ENCODE measurements at regions not wholly inside any gene's neighbourhood (a gene's known extent, or its start where the extent isn't known, plus 50 kb on each side); places are given as distances from the start of the nearest gene placed in this dataset.
A peak's percentile ranks its signal among the peaks of the same experiment; 100 is the strongest.

- H3K9me3 Mint-ChIP-seq (ENCODE audit: unreplicated experiment), result no peaks in the 10 kb centered on the region
- H3K27me3 Mint-ChIP-seq (ENCODE audit: low read depth, unreplicated experiment), result peaks cover 12% of the 10 kb centered on the region
Measured at GRCh38 chr11:36748836-36749235, 150.8 kb upstream of the RAG2 start.

DNA sequence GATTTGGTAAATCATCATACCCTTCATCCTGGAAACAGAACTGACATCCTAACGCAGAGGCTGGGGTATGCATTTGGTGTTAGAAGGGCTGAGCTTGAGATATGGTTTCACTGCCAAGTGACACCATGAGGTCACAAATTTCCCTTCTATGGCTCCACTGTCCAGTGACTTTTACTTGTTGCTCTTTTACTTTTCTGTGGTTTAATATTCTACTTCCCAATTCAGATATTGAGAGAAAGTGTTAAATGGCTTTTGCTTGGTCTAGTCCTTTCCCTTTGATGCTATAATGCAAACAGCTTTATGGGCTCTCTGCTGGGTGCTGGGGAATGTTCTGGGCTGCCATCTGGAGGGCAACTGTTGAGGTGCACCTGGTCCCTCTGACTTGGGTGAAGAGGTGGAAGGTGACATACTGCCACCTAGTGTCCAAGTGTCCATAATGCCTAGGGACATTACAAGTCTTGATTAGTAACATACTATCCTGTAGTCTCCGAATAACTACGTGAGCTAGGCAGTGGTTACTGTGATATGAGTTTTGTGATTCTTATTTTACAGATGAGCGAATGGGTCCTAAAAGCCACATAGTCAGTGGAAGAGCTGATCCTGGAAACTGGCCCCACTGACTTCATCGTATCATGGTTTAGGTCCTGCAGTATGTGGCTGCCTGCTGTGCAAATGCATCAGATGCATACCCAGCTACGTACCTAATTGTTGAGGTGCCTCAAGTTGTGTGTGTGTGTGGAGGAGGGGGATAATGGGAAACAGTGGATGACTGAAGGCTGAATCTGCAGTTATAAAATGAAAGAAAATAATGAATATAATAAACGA lies 149.1 kb upstream of the RAG2 start:
- H3K4me3 Mint-ChIP-seq (ENCODE audit: unreplicated experiment), result no peak overlapping the region
- peaks cover 11% of the 10 kb centered on the region for H3K27me3 Mint-ChIP-seq (ENCODE audit: low read depth, unreplicated experiment)
- no peaks in the 10 kb centered on the region for H3K27me3 ChIP-seq (ENCODE audit: insufficient read depth, low read length)
- no peaks in the 10 kb centered on the region for H3K4me1 ChIP-seq (ENCODE audit: insufficient read depth, low read length)
- FAIRE-seq, result peak; percentile 78
- no peaks in the 10 kb centered on the region for H3K36me3 ChIP-seq (ENCODE audit: insufficient read depth, low read length)
- no peak overlapping the region for H3K4me2 ChIP-seq (ENCODE audit: low read length)
- no peak overlapping the region for H3K27ac Mint-ChIP-seq (ENCODE audit: unreplicated experiment)
- no peak overlapping the region for H3K9ac ChIP-seq (ENCODE audit: low read length)
- TF ChIP-seq CTCF (IDR thresholded peaks at IDR 0.05; ENCODE audit: insufficient read depth, low read depth, low read length) (peak; percentile 100), EZH2 (IDR thresholded peaks at IDR 0.05; ENCODE audit: insufficient read depth, low read length) (no peak)
- H3K79me2 ChIP-seq (ENCODE audit: insufficient read depth, low read length), result no peaks in the 10 kb centered on the region
- H2AFZ ChIP-seq (ENCODE audit: low read depth, low read length), result no peak overlapping the region
- no peaks in the 10 kb centered on the region for H3K36me3 Mint-ChIP-seq (ENCODE audit: low read depth, unreplicated experiment)
- no peak overlapping the region for H3K4me3 ChIP-seq (ENCODE audit: insufficient read depth, low read depth, low read length)
- H3K9me3 Mint-ChIP-seq (ENCODE audit: unreplicated experiment), result no peaks in the 10 kb centered on the region
- H3K27ac ChIP-seq (ENCODE audit: low read depth, low read length), result no peak overlapping the region
- H3K4me1 Mint-ChIP-seq (ENCODE audit: low read depth, unreplicated experiment), result no peaks in the 10 kb centered on the region
- H4K20me1 ChIP-seq (ENCODE audit: insufficient read depth, low read length), result no peaks in the 10 kb centered on the region
- H3K9me3 ChIP-seq (ENCODE audit: insufficient read depth, low read depth, low read length), result no peaks in the 10 kb centered on the region
- peak; percentile 72 for DNase-seq (ENCODE audit: low read depth)

More at GRCh38 chr11:36748836-36749235, 150.8 kb upstream of the RAG2 start:
- no peak overlapping the region for H3K27ac Mint-ChIP-seq (ENCODE audit: unreplicated experiment)
- DNase-seq (ENCODE audit: low read depth) (no peak), FAIRE-seq (no peak)
- no peak overlapping the region for H3K27ac ChIP-seq (ENCODE audit: low read depth, low read length)
- no peak overlapping the region for H2AFZ ChIP-seq (ENCODE audit: low read depth, low read length)
- H3K79me2 ChIP-seq (ENCODE audit: insufficient read depth, low read length), result no peaks in the 10 kb centered on the region
- no peaks in the 10 kb centered on the region for H3K36me3 Mint-ChIP-seq (ENCODE audit: low read depth, unreplicated experiment)
- no peak overlapping the region for H3K4me3 ChIP-seq (ENCODE audit: insufficient read depth, low read depth, low read length)
- no peak for TF ChIP-seq CTCF (IDR thresholded peaks at IDR 0.05; ENCODE audit: insufficient read depth, low read depth, low read length)
- no peak for TF ChIP-seq EZH2 (IDR thresholded peaks at IDR 0.05; ENCODE audit: insufficient read depth, low read length)
- H3K9me3 ChIP-seq (ENCODE audit: insufficient read depth, low read depth, low read length), result no peaks in the 10 kb centered on the region
- no peak overlapping the region for H3K4me3 Mint-ChIP-seq (ENCODE audit: unreplicated experiment)
- no peaks in the 10 kb centered on the region for H3K36me3 ChIP-seq (ENCODE audit: insufficient read depth, low read length)
- no peaks in the 10 kb centered on the region for H3K4me1 Mint-ChIP-seq (ENCODE audit: low read depth, unreplicated experiment)
- H4K20me1 ChIP-seq (ENCODE audit: insufficient read depth, low read length), result no peaks in the 10 kb centered on the region
- no peaks in the 10 kb centered on the region for H3K27me3 ChIP-seq (ENCODE audit: insufficient read depth, low read length)
- H3K4me1 ChIP-seq (ENCODE audit: insufficient read depth, low read length), result no peaks in the 10 kb centered on the region
- no peak overlapping the region for H3K9ac ChIP-seq (ENCODE audit: low read length)
- H3K4me2 ChIP-seq (ENCODE audit: low read length), result no peak overlapping the region
